Mammary epithelial cell (primary cell): ENCODE measurements at regions not wholly inside any gene's neighbourhood (a gene's known extent, or its start where the extent isn't known, plus 50 kb on each side); places are given as distances from the start of the nearest gene placed in this dataset.

ENCODE experiments used
- CTCF ChIP-seq, 2 donors: IDR thresholded peaks in 1 of 2; conservative IDR thresholded peaks in 1 of 2; 2 replicates each; pipeline ENCODE4 v1.5.1; 2011 to 2012; ENCODE audit warnings: inconsistent platforms in 2 of 2, low read length in 2 of 2, mild to moderate bottlenecking in 2 of 2, control low read depth in 1 of 2, low read depth in 1 of 2; ENCODE audit not compliant: insufficient read depth in 1 of 2; ENCODE audit errors: extremely low read depth in 1 of 2
- EZH2 ChIP-seq: IDR thresholded peaks from 2 replicates; pipeline ENCODE4 v1.6.1; 2012; ENCODE audit warnings: low read length, inconsistent platforms, borderline replicate concordance

GRCh38 chr18:75586130-75586889 lies 158.8 kb upstream of the SMIM21 start:
- TF ChIP-seq CTCF (conservative IDR thresholded peaks at IDR 0.05 in 1 of 2, IDR thresholded peaks at IDR 0.05 in 1 of 2; ENCODE audit: extremely low read depth in 1 of 2, insufficient read depth in 1 of 2, low read depth in 1 of 2, low read length in 2 of 2) (no peak), EZH2 (no peak)
